T-helper 2 cell (primary cell): ENCODE measurements at regions not wholly inside any gene's neighbourhood (a gene's known extent, or its start where the extent isn't known, plus 50 kb on each side); places are given as distances from the start of the nearest gene placed in this dataset.

ENCODE experiments used
- DNase-seq, 5 experiments: peaks; one replicate each; pipeline versions ENCODE4 v3.0.0 to v3.0.0-alpha.2; 2012 to 2022

DNA sequence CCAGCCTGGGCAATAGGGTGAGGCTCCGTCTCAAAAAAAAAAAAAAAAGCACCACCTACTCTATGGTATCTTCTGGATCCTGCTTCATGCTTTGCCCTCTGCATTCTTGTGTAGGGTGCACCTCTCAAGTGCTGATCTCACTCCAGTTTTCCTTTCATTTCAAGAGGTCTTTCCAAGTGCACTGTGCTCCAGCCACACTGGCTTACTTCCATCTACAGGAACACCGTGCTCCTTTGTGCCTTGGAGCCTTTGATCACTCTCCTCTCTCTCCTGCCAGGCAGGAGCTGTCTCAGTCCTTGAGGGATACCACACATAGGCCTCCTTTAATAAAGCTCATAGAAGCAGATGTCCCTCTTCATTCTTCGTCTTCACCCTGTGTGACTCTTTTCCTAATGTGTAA is 55.4 kb upstream of the GREM2 start:
- no peak for DNase-seq

DNA sequence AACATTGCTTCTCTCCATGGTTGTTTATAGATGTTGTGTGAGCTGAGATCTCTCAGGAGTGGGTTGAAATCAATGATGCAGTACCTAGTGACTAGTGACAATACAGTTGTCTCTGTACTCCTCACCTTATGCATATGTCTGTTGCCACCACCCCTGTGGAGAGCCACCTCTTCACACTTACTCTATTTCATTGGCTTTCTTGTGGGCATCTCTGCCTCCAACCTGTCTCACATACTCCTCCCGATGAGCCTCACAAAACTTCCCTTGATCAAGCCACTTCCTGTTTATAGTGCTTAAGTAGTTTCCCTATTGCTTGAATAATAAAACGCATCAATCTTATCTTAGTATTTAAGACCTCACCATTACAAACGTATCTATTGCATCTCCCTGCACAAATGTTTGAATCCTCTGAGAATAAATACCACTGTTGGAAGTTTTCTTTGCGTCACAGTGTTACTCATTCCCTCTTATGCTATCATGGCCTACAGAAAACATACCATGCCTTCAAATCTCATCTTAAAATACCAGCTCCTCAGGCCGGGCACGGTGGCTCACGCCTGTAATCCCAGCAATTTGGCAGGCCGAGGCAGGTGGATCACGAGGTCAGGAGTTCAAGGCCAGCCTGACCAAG is 54.7 kb upstream of the GREM2 start:
- DNase-seq = peak in 2 of 5 experiments; percentile 48 to 58

DNA sequence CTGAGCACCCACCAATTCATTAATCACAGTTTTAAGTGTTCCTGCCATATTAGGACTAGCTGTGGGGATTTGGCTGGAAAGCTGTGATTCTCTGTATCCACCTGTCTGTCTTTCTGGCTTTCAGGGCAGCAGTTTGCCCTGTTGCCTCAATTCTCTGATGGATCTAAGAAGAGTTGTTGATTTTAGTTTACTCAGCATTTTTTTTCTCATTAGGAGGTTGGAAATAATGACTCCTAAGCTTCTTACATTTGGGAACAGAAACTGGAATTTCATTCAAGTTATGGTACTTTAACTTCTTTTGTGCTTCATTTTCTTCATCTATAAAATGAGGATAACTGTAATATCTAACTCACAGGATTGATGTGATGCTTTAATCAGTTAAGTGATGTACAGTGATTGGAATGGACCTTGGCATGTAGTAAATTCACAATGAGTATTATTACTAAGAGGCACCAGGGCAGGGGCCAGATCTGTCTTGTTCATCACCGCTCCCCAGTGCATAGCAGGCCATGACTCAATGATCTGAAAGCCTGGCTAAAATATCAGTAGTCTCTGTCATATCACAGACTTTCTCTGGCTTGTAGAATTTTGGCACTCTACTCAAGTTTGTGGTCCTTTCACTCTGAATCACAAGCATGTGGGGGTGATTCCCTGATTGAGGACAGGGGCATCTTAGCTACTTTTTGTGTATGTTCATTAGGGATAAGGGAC is 51.4 kb upstream of the GREM2 start:
- no peak for DNase-seq
